Epithelial cell of esophagus (primary cell): ENCODE measurements at regions not wholly inside any gene's neighbourhood (a gene's known extent, or its start where the extent isn't known, plus 50 kb on each side); places are given as distances from the start of the nearest gene placed in this dataset.
"Not testable (repeated sequence)": the region's sequence is repeated elsewhere in the genome, so short reads cannot be mapped to it uniquely, and the experiment has no call there.

Experiments
- DNase-seq: peaks from one replicate; pipeline ENCODE4 v3.0.0; 2010; ENCODE audit warnings: low read depth
- H3K4me3 ChIP-seq: 2 replicates; pipeline ENCODE4 v1.5.1; 2011; ENCODE audit warnings: mild to moderate bottlenecking, low read length, control low read depth
- TF ChIP-seq, protein P1 (sequence below): IDR thresholded peaks from 2 replicates; pipeline ENCODE4 v1.5.1; 2011; ENCODE audit warnings: low read depth, mild to moderate bottlenecking, low read length, control low read depth, inconsistent platforms; ENCODE audit not compliant: insufficient read depth; ENCODE audit errors: missing control alignments

- TF ChIP-seq, protein P1, sequence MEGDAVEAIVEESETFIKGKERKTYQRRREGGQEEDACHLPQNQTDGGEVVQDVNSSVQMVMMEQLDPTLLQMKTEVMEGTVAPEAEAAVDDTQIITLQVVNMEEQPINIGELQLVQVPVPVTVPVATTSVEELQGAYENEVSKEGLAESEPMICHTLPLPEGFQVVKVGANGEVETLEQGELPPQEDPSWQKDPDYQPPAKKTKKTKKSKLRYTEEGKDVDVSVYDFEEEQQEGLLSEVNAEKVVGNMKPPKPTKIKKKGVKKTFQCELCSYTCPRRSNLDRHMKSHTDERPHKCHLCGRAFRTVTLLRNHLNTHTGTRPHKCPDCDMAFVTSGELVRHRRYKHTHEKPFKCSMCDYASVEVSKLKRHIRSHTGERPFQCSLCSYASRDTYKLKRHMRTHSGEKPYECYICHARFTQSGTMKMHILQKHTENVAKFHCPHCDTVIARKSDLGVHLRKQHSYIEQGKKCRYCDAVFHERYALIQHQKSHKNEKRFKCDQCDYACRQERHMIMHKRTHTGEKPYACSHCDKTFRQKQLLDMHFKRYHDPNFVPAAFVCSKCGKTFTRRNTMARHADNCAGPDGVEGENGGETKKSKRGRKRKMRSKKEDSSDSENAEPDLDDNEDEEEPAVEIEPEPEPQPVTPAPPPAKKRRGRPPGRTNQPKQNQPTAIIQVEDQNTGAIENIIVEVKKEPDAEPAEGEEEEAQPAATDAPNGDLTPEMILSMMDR: no peak
- no peak overlapping the region for H3K4me3 ChIP-seq
- peak; percentile 47 for DNase-seq
Measured at GRCh38 chr11:80702264-80702663, 1261.4 kb upstream of the TENM4 start.

DNA sequence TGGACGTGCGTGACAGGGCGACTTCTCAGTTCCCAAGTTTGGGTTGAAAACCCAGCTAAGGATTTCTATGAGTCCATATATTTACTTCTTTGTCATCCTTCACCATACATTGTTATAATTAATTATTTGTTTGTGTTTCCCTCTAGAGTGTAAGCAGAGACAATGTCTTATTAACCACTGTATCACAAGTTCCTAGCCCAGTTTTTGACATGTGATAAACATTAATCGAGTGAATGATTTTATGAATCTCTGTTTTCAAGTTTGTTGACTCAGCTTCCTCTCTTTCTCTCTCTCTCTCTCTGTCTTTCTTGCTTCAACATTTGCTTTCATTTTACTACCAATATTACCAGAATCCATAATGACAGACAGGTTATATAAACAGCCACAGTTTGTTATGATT, 1259.6 kb upstream of the TENM4 start:
- H3K4me3 ChIP-seq: no peak overlapping the region
- peak; percentile 4 for DNase-seq
- TF ChIP-seq, protein P1: no peak

DNA sequence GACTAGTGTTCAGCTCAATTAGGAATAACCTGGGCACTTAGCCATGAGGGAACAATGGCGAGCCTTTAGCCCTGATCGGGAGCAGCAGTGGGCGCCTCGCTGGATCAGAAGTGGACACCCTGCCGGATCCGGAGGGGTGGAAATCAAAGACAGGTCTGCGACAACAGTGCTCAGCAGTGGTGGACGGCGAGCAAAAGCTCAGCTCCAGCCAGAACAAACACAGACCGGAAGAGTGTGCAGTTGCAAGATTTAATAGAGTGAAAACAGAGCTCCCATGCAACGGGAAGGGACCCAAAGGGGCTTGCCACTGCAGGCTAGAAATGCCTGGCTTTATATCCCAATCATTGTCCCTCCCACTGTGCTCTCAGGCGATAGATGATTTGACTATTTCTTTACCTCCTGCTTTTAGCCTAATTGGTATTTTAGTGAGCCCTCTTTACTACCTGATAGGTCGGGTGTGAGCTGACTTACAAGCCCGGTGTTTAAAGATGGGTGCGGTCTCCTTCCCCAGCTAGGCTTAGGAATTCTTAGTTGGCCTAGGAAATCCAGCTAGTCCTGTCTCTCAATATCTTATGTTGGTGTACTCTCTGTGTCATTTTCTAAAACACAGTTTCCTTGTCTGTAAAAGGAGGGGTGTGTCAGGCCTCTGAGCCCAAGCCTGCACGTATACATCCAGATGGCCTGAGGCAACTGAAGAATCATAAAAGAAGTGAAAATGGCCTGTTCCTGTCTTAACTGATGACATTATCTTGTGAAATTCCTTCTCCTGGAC, 1258.8 kb upstream of the TENM4 start:
- not testable (repeated sequence) for H3K4me3 ChIP-seq
- DNase-seq: peak; percentile 90

DNA sequence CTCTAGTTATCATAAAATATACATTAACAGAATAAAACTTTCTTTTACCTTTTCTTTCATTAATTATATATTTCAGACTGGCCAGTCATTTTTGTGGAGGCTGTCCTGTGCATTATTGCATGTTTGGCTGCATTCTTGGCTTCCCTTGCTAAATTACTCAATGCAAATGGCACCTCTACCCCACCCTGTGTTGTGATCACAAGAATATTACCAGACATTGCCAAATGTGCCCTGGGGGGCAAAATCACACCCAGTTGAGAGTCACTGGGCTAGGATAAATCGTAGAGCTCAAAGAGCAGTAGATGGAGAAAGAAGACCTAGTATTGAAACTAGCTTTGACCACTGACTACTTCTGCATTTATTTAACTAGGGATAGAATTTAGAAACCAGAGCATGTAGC, 1257.8 kb upstream of the TENM4 start:
- DNase-seq: peak; percentile 92
- no peak overlapping the region for H3K4me3 ChIP-seq
- TF ChIP-seq, protein P1: no peak

DNA sequence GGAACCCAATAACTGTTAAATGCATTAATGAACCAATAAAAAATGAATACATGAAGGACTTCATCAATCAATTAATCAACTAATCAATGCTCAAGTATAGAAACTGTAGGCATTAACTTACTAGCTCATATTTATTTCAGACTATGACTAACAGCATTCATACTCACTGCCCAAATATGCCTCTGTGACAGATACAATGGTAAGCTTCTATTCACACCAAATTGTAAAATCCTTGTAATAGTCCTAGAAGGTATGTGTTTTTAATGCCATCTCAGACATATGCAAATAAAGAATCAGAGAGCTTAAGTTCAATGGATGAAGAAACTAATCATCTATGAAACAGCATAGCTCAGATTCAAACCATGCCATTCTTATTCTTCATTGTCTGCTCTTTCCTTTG, 1253.6 kb upstream of the TENM4 start:
- TF ChIP-seq, protein P1: no peak
- DNase-seq: peak; percentile 70
- H3K4me3 ChIP-seq: no peak overlapping the region

DNA sequence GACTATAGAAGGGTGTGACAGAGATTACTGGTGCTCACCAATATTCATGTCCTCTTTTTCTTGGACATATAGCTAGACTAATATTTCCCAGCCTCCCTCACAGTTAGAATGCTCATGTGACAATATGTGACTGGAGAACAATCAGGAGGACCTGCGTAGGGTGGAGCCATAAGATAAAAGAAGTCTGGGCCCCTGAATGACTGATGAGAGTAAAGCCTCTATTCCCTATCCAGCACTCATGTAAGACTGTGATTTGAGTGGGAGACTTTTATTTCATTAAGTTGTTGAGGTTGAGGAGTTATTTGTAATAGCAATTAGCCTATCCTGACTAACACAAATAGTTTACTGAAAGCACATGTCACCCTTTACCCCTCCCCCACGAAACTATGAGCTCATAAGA, 1247.1 kb upstream of the TENM4 start:
- H3K4me3 ChIP-seq: no peak overlapping the region
- DNase-seq: no peak
- TF ChIP-seq, protein P1: no peak

DNA sequence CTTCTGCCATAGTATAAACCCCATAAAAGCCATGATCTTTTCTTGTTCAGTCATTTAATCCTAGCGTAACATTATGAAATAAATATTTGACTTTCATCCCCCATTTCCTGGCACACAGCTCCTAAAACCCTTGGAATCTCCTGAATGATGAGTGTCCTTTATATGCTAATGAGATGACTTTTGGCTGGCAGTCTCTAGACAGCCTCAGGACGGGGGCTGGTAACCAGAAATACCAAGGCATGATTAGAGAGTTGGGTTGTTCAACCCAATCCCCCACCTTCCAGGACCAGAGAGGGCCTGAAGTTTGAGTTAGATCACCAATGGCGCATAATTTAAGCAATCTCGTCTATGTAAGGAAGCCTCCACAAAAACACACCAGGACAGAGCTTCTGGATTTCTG, 1246.1 kb upstream of the TENM4 start:
- TF ChIP-seq, protein P1: no peak
- DNase-seq: no peak
- H3K4me3 ChIP-seq: no peak overlapping the region
